Stomach (tissue), 4 donors: ENCODE measurements at regions not wholly inside any gene's neighbourhood (a gene's known extent, or its start where the extent isn't known, plus 50 kb on each side); places are given as distances from the start of the nearest gene placed in this dataset.

ENCODE experiments used
- EP300 ChIP-seq: sonication (generic); formaldehyde crosslinking; IDR thresholded peaks from one replicate; pipeline ENCODE4 v1.6.1; 2017; ENCODE audit warnings: antibody characterized with exemption
- POLR2A ChIP-seq, 4 donors: fragments of 450-650 bp; IDR thresholded peaks; one replicate each; pipeline ENCODE4 v1.6.1; 2016; ENCODE audit warnings: antibody characterized with exemption in 4 of 4, control low read depth in 2 of 4, mild to moderate bottlenecking in 1 of 4, moderate library complexity in 1 of 4
- POLR2AphosphoS5 ChIP-seq, 3 donors: sonication (generic); formaldehyde crosslinking; IDR thresholded peaks; one replicate each; pipeline ENCODE4 v1.6.1; 2016; ENCODE audit warnings: antibody characterized with exemption in 3 of 3
- TF ChIP-seq, protein P1 (sequence below), 7 experiments: fragments of 450-650 bp in 4 of 7; fragments of 200-600 bp in 3 of 7; sonication (generic) in 3 of 7; IDR thresholded peaks; one replicate each; pipeline ENCODE4 v1.5.1; 2016 to 2019; ENCODE audit warnings: antibody characterized with exemption in 7 of 7, control low read depth in 2 of 7, mild to moderate bottlenecking in 1 of 7

DNA sequence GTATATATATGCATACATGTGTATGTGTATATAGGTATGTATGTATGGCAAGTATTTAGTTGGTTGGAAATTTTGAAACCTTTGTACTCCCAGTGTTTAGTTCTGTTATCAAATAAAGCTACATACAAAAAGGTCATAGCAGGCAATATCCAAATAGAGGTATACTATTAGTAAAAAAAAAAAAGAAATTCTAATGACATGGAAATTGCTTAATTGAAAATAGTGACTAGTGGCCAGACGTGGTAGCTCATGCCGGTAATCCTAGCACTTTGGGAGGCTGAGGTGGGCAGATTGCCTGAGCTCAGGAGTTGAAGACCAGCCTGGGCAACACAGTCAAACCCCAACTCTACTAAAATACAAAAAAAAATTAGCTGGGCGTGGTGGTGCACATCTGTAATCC, 351.6 kb upstream of the NR5A2 start:
- TF ChIP-seq, protein P1, sequence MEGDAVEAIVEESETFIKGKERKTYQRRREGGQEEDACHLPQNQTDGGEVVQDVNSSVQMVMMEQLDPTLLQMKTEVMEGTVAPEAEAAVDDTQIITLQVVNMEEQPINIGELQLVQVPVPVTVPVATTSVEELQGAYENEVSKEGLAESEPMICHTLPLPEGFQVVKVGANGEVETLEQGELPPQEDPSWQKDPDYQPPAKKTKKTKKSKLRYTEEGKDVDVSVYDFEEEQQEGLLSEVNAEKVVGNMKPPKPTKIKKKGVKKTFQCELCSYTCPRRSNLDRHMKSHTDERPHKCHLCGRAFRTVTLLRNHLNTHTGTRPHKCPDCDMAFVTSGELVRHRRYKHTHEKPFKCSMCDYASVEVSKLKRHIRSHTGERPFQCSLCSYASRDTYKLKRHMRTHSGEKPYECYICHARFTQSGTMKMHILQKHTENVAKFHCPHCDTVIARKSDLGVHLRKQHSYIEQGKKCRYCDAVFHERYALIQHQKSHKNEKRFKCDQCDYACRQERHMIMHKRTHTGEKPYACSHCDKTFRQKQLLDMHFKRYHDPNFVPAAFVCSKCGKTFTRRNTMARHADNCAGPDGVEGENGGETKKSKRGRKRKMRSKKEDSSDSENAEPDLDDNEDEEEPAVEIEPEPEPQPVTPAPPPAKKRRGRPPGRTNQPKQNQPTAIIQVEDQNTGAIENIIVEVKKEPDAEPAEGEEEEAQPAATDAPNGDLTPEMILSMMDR (IDR thresholded peaks at IDR 0.05), result no peak
- no peak for TF ChIP-seq POLR2A (IDR thresholded peaks at IDR 0.05)
- TF ChIP-seq POLR2AphosphoS5 (IDR thresholded peaks at IDR 0.05), result no peak
- no peak for TF ChIP-seq EP300
